Hematopoietic multipotent progenitor cell treated with erythropoietin and hydrocortisone succinate and interleukin-3 and kit ligand, for 6 days (in vitro differentiated cells): ENCODE measurements at regions not wholly inside any gene's neighbourhood (a gene's known extent, or its start where the extent isn't known, plus 50 kb on each side); places are given as distances from the start of the nearest gene placed in this dataset.

ENCODE experiments used
- DNase-seq: peaks from one replicate; pipeline ENCODE4 v3.0.0-alpha.2; 2015

DNA sequence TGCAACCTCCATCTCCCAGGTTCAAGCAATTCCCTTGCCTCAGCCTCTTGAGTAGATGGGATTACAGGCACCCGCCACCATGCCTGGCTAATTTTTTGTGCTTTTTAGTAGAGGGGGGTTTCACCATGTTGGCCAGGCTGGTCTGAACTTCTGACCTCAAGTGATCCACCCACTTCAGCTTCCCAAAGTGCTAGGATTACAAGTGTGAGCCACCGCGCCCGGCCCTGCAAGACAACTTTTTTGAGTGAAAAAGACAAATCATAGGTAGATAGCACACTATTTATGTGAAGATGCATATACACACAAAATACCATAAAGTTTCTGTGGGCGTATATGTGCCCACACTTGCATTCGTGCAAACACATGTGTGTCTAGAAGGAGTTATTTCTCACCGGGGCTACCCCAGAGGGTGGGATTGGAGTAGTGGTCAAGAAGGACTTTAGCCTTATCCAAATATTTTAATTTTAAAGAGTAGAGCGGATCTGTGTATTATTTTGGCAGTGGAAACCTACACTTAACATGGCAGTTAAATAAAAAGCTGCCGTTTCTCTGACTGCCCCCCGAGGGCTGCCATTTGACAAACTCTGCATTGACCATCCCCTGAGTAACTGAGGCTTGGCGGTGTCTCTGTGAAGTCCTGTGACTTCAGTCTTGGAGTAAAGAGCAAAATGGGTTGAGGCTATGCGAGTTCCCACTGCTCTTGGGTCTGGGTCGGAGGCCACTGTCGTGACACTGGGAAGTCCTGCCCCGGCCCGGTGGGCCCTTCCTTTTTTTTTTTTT lies 93.4 kb upstream of the PTCH1 start:
- no peak for DNase-seq

- DNase-seq: no peak
Measured at GRCh38 chr9:95609426-95609825, 92.7 kb upstream of the PTCH1 start.

GRCh38 chr9:95608341-95608740 lies 91.6 kb upstream of the PTCH1 start:
- DNase-seq: no peak

DNA sequence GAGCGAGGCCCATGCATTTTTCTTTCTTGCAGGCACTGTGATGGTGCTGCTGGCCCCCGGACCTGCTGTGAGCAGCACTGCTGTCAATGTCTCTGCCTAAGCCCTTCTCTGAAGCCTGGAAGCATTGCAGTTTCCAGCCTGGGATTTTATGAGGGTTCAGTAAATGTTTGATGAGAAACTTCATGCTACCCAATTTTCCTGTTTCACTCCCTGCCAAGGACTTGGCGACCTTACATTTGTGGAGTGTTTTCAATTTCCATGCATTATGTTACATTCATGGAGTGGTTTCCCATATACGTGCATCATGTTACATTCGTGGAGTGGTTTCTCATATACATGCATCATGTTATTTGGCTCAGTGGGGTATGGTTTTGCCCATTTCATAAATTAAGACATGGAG lies 90.7 kb upstream of the PTCH1 start:
- DNase-seq: no peak

GRCh38 chr9:95606489-95607350 lies 89.9 kb upstream of the PTCH1 start:
- no peak for DNase-seq

DNA sequence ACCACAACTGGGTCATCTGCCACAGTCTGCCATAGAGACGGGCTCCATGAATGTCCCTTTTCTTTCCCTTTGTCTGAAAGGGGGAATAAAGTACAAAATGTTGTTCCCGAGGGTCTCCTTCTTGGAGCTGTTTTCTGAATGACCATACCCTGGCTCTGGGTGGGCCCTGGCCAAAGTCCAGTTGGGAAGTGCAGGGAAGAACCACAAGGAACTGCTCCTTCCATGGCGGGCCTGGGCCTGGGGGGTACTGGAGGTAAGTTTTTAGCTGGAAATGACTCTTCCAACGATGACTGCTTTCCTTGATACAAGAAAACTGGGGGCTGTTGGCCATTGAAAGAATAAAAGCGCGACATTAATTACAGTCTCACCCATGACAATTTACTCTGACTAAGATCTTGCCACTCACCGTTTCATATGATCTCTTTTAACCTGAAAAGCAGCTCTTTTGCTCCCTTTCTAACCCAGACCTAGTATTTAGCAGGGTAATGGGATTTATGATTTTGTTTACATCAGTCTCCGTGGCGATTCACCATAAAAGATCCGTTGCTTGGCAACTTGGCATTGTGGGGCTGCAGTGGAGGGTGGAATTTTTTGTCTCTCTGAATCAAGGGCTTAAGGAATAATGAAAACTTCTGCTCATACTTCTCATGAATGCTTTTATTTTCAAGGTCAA lies 89.2 kb upstream of the PTCH1 start:
- DNase-seq: no peak

GRCh38 chr9:95605101-95605500 lies 88.3 kb upstream of the PTCH1 start:
- no peak for DNase-seq

- no peak for DNase-seq
Measured at GRCh38 chr9:95598236-95598635, 81.5 kb upstream of the PTCH1 start.

- no peak for DNase-seq
Measured at GRCh38 chr9:95595721-95596295, 79.0 kb upstream of the PTCH1 start.

DNA sequence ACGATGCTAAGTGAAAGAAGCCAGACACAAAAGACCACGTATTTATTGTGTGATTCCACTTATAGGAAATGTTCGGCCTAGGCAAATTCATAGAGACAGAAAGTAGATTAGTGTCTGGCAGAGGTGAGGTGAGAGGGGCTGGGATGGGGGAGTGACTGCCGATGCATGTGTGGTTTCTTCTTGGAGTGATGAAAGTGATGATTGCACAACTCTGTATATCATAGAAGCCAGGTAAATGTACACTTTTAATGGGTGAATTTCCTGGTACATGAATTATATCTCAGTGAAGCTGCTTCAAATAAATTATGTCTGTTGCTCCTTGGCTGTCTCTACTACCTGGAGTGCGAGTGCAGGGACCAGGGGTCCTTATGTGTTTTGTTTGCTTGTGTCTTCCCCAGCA lies 76.2 kb upstream of the PTCH1 start:
- DNase-seq: no peak

DNA sequence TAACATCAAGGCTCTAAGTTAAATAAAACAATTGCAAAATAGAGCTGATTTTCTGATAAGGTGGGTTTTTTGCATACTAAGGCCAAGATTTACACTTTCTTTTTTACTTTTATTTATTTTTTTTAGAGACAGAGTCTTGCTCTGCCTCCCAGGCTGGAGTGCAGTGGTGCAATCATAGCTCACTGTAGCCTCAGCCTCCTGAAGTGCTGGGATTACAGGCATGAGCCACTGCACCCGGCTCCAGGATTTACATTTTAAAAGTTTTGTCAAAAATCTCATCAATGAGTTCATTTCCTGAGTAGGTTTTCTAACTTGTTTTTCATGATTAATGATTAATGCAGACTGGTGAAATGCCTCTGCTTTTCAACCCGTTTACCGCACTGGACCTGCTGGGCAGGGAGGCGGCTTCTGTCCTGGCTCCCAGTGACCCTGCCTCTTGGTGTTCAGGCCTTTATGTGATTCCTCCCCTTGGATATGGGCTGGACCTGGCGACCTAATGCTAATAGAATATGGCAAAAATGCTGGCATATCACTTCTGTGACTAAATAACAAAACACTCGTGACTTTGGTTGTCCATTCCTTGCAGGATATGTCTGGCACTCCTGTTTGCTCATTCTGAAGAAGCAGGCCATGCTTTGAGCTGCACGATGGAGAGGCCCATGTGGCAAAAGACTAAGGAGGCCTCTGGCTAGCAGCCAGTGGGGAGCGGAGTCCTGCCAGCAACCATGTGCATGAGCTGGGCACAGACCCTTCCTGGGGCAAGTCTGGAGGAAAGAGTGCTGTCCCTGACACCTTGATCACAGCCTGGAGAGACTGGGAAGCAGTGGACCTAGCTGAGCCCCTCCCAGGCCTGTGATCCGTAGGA lies 72.2 kb upstream of the PTCH1 start:
- no peak for DNase-seq

- no peak for DNase-seq
Measured at GRCh38 chr9:95587021-95587964, 70.5 kb upstream of the PTCH1 start.

- DNase-seq: no peak
Measured at GRCh38 chr9:95586326-95586725, 69.6 kb upstream of the PTCH1 start.

DNA sequence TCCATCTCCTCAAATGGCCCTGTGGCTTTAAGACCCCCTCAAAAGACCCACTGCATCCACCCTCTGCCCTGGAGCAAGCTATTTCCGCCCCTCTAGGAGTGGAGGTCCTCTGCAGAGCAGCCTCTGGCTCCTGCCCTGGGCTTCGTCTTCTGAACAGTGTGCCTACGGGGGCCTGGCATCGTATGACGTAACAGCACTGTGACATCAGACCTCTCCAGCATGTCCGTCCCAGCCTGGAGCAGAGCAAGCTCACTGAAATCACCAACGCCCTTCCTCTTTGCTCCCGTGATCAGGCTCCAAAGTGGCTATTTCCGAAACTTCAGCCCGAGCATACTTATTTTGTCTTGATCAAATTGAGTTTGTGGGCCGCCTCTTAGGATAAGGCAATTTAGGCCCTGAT lies 69.1 kb upstream of the PTCH1 start:
- no peak for DNase-seq

DNA sequence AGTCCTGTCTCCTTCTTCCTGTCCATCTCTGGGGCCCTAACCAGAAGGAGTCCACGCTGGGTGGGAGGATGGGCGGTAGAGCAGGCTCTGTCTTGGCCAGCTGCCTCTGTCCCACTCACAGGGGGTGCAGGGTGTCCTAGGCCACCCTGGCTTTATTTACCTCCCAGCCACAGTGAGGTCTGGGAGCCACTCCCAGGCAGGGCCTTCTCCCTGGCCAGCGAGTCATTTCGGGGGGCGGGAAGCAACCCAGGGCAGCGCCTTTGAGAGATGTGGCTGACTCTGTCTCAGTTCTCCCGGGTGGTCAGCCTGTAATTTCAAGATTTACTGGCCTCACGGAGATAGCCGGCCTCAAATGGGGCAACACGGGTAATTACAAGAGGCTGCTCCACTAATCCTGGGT lies 67.4 kb upstream of the PTCH1 start:
- DNase-seq: no peak

DNA sequence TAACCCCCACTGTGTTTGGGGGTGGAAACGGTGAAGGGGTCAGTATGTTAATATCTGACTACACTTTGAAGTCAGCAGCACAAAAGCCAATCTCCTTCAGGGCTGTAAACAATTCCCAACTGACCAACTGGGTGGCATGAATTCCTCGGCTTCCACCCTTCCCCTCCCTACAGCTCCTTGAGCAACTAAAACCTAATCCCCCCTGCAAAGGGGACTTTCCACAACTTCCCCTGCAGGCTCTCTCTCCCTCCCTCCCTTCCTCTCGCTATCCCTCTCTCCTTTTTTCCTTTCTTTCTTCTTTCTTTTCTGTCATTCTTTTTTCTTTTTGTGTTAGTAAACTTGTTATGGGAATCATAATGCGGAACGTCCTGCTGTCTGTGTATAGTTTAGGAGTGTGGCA lies 65.1 kb upstream of the PTCH1 start:
- no peak for DNase-seq

DNA sequence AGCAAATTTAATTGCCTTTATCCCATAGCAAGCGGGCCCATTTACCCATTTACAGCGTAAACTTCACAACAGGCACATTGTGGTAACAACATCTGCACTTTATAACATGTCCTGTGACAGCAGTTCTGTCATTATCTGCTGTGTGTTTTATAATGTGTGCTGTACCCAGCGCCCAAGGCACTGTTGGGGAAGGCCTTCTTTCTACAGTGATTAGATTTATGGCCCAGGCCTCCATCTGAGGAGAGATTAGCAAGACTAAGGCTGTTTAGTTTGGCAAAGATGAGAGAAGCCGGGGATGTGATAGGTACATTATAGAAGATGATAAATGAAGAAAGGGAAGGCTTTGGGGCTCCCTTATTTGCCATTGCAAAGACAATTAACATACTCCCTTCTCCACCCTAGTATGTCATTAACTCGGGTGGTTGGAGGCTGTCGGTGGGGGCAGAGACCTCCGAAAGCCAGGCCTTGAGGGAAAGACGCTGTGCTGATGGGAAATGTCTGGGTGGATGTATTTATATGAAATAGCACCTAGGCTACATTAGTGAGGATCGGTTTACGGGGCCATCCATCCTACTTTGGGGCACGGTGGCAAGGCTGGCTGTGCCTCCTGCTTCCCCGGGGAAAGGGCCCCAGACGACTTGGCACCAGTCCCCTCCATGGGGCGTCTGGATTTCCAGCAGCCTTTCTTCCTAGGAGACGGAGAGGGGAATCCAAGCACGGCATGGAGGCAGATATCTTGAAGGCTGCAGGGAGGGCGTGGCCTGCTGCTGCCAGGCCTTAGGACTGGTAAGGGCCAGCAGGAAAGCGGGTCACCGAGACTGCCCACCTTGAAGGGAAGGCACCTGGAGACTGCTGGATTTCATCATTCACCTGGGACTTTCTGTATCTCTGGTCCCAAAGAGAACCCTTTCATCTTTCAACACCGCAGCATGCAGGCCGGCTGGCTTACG lies 64.3 kb upstream of the PTCH1 start:
- DNase-seq: no peak

GRCh38 chr9:95574866-95575553 lies 58.2 kb upstream of the PTCH1 start:
- DNase-seq: no peak

GRCh38 chr9:95574176-95574575 lies 57.4 kb upstream of the PTCH1 start:
- no peak for DNase-seq
